Keratinocyte (primary cell): ENCODE measurements at regions not wholly inside any gene's neighbourhood (a gene's known extent, or its start where the extent isn't known, plus 50 kb on each side); places are given as distances from the start of the nearest gene placed in this dataset.

Experiments used
- CTCF ChIP-seq, 3 experiments: IDR thresholded peaks in 1 of 3; conservative IDR thresholded peaks in 1 of 3; optimal IDR thresholded peaks in 1 of 3; 2 replicates in 2 of 3; 3 replicates in 1 of 3; pipeline versions ENCODE3 to v1.5.1; 2011; ENCODE audit warnings: low read length in 3 of 3, mild to moderate bottlenecking in 3 of 3, moderate library complexity in 2 of 3, control low read depth in 1 of 3, inconsistent platforms in 1 of 3; ENCODE audit not compliant: insufficient read depth in 2 of 3; ENCODE audit errors: extremely low read depth in 1 of 3
- EZH2 ChIP-seq: IDR thresholded peaks from one replicate; pipeline ENCODE4 v1.6.1; 2012; ENCODE audit warnings: inconsistent platforms, mild to moderate bottlenecking, low read length, moderate library complexity

- no peak for TF ChIP-seq CTCF (optimal IDR thresholded peaks at IDR 0.05 in 1 of 3, IDR thresholded peaks at IDR 0.05 in 1 of 3, conservative IDR thresholded peaks at IDR 0.05 in 1 of 3; ENCODE audit: extremely low read depth in 1 of 3, insufficient read depth in 2 of 3, low read length in 3 of 3)
- no peak for TF ChIP-seq EZH2
Measured at GRCh38 chr22:22714600-22715335, 70.4 kb downstream of the GGTLC2 start.
